ENCODE measurements at regions not wholly inside any gene's neighbourhood (a gene's known extent, or its start where the extent isn't known, plus 50 kb on each side); places are given as distances from the start of the nearest gene placed in this dataset.
"Not testable (repeated sequence)": the region's sequence is repeated elsewhere in the genome, so short reads cannot be mapped to it uniquely, and the experiment has no call there.

DNA sequence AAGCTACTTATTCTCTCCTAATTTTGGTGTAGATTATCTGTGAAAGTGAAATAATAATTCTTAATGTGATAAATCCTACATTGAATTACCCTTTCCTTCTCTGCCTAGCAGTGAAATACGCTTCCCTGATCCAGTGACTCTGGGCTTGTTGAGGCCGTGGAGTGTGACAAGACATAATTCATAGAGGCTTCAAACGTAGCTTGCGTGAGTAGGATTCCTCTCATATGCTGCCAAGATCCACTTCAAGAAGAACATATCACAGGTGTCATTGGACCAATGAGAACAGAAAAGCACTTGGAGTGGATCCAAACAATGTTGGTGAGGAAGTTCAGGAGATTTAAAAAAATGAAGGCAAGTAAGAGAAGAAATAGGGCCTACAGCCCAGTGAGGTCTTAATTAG lies 221.3 kb upstream of the TMEFF2 start:
- Histone ChIP-seq H3K27me3 (ENCODE audit: insufficient read depth, low read length) (no peaks in the 10 kb centered on the region), H3K79me1 (ENCODE audit: low read length) (no peaks in the 10 kb centered on the region), H3K4me1 (ENCODE audit: control insufficient read depth in 1 of 2, insufficient read depth in 2 of 2, low read length in 2 of 2) (no peaks in the 10 kb centered on the region), H3K79me2 (ENCODE audit: control insufficient read depth, insufficient read depth, low read length, poor library complexity) (no peaks in the 10 kb centered on the region), H3K36me3 (ENCODE audit: control insufficient read depth in 1 of 2, insufficient read depth in 2 of 2, low read length in 2 of 2) (no peaks in the 10 kb centered on the region), H3K14ac (ENCODE audit: low read length) (no peak overlapping the region), H3K9me3 (ENCODE audit: insufficient read depth, low read depth, low read length) (peaks cover 3% of the 10 kb centered on the region), H3K18ac (ENCODE audit: low read length) (no peak overlapping the region), H3K4me2 (ENCODE audit: low read length) (no peak overlapping the region), H4K8ac (ENCODE audit: low read depth, low read length) (no peak overlapping the region), H3K9ac (ENCODE audit: low read length) (no peak overlapping the region), H3K4ac (ENCODE audit: low read depth, low read length) (no peak overlapping the region), H4K12ac (ENCODE audit: low read depth, low read length) (no peak overlapping the region), H2AK5ac (ENCODE audit: low read length) (no peak overlapping the region), H2BK12ac (ENCODE audit: low read length) (no peak overlapping the region), H3K23ac (ENCODE audit: low read length) (no peak overlapping the region), H2BK120ac (ENCODE audit: insufficient read depth, low read length, poor library complexity) (no peak overlapping the region), H2BK5ac (ENCODE audit: low read depth, low read length, poor library complexity) (no peak overlapping the region), H3K27ac (ENCODE audit: low read depth, low read length) (no peak overlapping the region), H3K4me3 (ENCODE audit: low read depth, low read length) (no peak overlapping the region), H4K91ac (ENCODE audit: low read depth, low read length) (no peak overlapping the region), H2AFZ (ENCODE audit: insufficient read depth, low read length, poor library complexity) (no peak overlapping the region)
- no CpG with 5 or more reads among the region's 4 CpGs for WGBS (ENCODE audit: extremely low coverage, insufficient coverage, insufficient read length)
- DNase-seq = no peak

DNA sequence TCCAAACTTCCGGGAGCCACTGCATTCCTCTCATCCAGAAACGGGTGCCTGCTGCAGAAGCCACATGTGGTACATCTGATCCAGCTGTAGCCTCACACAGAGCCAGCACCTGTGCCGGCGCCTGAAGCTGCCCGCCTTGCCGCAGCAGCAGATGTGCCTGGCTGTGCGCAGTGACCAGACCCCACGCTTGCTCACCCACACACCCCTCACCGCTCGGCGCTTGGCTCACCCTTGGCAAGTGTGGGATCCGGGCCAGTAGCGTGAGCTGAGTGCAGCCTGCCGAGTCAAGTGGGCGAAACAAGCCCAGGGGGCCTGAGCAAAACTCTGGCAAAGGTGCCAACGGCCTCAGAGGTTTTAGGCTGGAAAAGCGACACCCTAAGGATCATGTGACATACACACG lies 220.1 kb upstream of the TMEFF2 start:
- no peak overlapping the region for H3K4me3 ChIP-seq (ENCODE audit: low read depth, low read length)
- H3K27me3 ChIP-seq (ENCODE audit: insufficient read depth, low read length) = no peaks in the 10 kb centered on the region
- no peak overlapping the region for H3K18ac ChIP-seq (ENCODE audit: low read length)
- H2AK5ac ChIP-seq (ENCODE audit: low read length) = no peak overlapping the region
- H2BK12ac ChIP-seq (ENCODE audit: low read length) = no peak overlapping the region
- no peak overlapping the region for H2BK120ac ChIP-seq (ENCODE audit: insufficient read depth, low read length, poor library complexity)
- no peak overlapping the region for H3K4ac ChIP-seq (ENCODE audit: low read depth, low read length)
- no peaks in the 10 kb centered on the region for H3K4me1 ChIP-seq (ENCODE audit: control insufficient read depth in 1 of 2, insufficient read depth in 2 of 2, low read length in 2 of 2)
- DNase-seq = no peak
- no peak overlapping the region for H4K91ac ChIP-seq (ENCODE audit: low read depth, low read length)
- no peak overlapping the region for H3K23ac ChIP-seq (ENCODE audit: low read length)
- no peak overlapping the region for H4K12ac ChIP-seq (ENCODE audit: low read depth, low read length)
- no peak overlapping the region for H4K8ac ChIP-seq (ENCODE audit: low read depth, low read length)
- H3K4me2 ChIP-seq (ENCODE audit: low read length) = no peak overlapping the region
- no peak overlapping the region for H3K14ac ChIP-seq (ENCODE audit: low read length)
- H2BK5ac ChIP-seq (ENCODE audit: low read depth, low read length, poor library complexity) = no peak overlapping the region
- peaks cover 3% of the 10 kb centered on the region for H3K9me3 ChIP-seq (ENCODE audit: insufficient read depth, low read depth, low read length)
- H3K79me1 ChIP-seq (ENCODE audit: low read length) = no peaks in the 10 kb centered on the region
- no peaks in the 10 kb centered on the region for H3K36me3 ChIP-seq (ENCODE audit: control insufficient read depth in 1 of 2, insufficient read depth in 2 of 2, low read length in 2 of 2)
- no peak overlapping the region for H3K9ac ChIP-seq (ENCODE audit: low read length)
- H2AFZ ChIP-seq (ENCODE audit: insufficient read depth, low read length, poor library complexity) = no peak overlapping the region
- no peaks in the 10 kb centered on the region for H3K79me2 ChIP-seq (ENCODE audit: control insufficient read depth, insufficient read depth, low read length, poor library complexity)
- no CpG with 5 or more reads among the region's 18 CpGs for WGBS (ENCODE audit: extremely low coverage, insufficient coverage, insufficient read length)
- no peak overlapping the region for H3K27ac ChIP-seq (ENCODE audit: low read depth, low read length)

DNA sequence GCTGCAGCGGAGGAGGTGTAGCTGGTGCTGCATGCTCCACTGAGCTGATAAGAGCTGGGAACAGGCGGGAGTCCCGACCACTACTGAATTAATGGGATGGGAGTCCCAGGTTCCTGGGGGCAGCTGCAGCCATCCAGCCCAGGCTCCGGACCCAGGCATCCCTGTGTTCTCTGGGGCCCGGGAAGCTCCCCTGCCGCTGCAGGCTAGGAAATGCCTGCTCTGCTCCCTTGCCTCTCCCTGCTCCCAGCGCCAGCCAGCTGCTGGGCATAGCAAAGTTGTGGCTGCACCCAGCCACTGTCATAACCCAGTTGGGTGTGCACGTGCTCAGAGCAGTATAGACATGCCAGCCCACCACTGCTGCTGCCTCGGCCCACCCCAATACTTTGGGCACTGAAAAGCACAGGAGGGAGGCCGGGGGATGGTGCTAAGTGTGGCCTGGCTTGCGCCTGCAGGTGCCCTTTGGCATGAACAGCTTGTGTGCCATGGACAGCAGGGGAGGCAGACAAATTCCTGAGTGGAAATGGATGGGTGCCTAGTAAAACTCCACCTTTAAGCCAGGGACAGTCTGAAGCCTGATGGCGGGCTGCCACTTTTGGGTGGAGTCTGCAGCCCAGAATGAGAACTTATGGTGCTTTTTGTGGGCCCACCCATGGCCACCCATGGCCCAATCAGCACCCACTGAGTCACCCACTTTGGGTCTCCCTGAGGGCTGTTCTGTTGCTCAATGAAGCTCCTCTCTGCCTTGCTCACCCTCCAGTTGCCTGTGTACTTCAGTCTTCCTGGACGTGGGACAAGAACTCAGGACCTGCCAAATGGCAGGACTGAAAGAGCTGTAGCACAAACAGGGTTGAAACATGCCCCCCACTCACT lies 219.3 kb upstream of the TMEFF2 start:
- Histone ChIP-seq H2AFZ (ENCODE audit: insufficient read depth, low read length, poor library complexity) (no peak overlapping the region), H3K14ac (ENCODE audit: low read length) (no peak overlapping the region), H3K4me3 (ENCODE audit: low read depth, low read length) (no peak overlapping the region), H3K36me3 (ENCODE audit: control insufficient read depth in 1 of 2, insufficient read depth in 2 of 2, low read length in 2 of 2) (no peaks in the 10 kb centered on the region), H2AK5ac (ENCODE audit: low read length) (no peak overlapping the region), H3K4me1 (ENCODE audit: control insufficient read depth in 1 of 2, insufficient read depth in 2 of 2, low read length in 2 of 2) (no peaks in the 10 kb centered on the region), H3K4ac (ENCODE audit: low read depth, low read length) (no peak overlapping the region), H3K27ac (ENCODE audit: low read depth, low read length) (no peak overlapping the region), H2BK5ac (ENCODE audit: low read depth, low read length, poor library complexity) (no peak overlapping the region), H2BK120ac (ENCODE audit: insufficient read depth, low read length, poor library complexity) (no peak overlapping the region), H3K79me2 (ENCODE audit: control insufficient read depth, insufficient read depth, low read length, poor library complexity) (no peaks in the 10 kb centered on the region), H3K18ac (ENCODE audit: low read length) (no peak overlapping the region), H3K27me3 (ENCODE audit: insufficient read depth, low read length) (no peaks in the 10 kb centered on the region), H3K4me2 (ENCODE audit: low read length) (no peak overlapping the region), H3K9me3 (ENCODE audit: insufficient read depth, low read depth, low read length) (peaks cover 3% of the 10 kb centered on the region), H4K8ac (ENCODE audit: low read depth, low read length) (no peak overlapping the region), H3K9ac (ENCODE audit: low read length) (no peak overlapping the region), H3K23ac (ENCODE audit: low read length) (no peak overlapping the region), H4K12ac (ENCODE audit: low read depth, low read length) (no peak overlapping the region), H3K79me1 (ENCODE audit: low read length) (no peaks in the 10 kb centered on the region), H2BK12ac (ENCODE audit: low read length) (no peak overlapping the region), H4K91ac (ENCODE audit: low read depth, low read length) (no peak overlapping the region)
- WGBS (ENCODE audit: extremely low coverage, insufficient coverage, insufficient read length) = no CpG with 5 or more reads among the region's 13 CpGs
- DNase-seq = no peak

DNA sequence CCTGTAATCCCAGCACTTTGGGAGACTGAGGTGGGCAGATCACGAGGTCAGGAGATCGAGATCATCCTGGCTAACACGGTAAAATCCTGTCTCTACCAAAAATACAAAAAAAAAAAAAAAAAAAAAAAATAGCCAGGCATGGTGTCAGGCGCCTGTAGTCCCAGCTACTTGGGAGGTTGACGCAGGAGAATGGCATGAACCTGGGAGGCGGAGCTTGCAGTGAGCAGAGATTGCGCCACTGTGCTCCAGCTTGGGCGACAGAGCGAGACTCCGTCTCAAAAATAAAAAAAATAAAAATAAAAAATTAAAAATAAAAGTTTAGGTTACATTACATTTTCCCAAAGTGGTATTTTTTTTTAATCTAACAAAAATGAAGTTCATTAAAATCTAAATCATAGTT lies 218.1 kb upstream of the TMEFF2 start:
- H3K9ac ChIP-seq (ENCODE audit: low read length); H3K4me3 ChIP-seq (ENCODE audit: low read depth, low read length); H3K36me3 ChIP-seq (ENCODE audit: control insufficient read depth in 1 of 2, insufficient read depth in 2 of 2, low read length in 2 of 2); H2BK120ac ChIP-seq (ENCODE audit: insufficient read depth, low read length, poor library complexity); H2BK12ac ChIP-seq (ENCODE audit: low read length); H4K12ac ChIP-seq (ENCODE audit: low read depth, low read length); H4K91ac ChIP-seq (ENCODE audit: low read depth, low read length); H3K14ac ChIP-seq (ENCODE audit: low read length); H3K4me2 ChIP-seq (ENCODE audit: low read length); H2AK5ac ChIP-seq (ENCODE audit: low read length); H2BK5ac ChIP-seq (ENCODE audit: low read depth, low read length, poor library complexity); H3K27ac ChIP-seq (ENCODE audit: low read depth, low read length); H3K4ac ChIP-seq (ENCODE audit: low read depth, low read length); H3K27me3 ChIP-seq (ENCODE audit: insufficient read depth, low read length); H3K79me2 ChIP-seq (ENCODE audit: control insufficient read depth, insufficient read depth, low read length, poor library complexity); H2AFZ ChIP-seq (ENCODE audit: insufficient read depth, low read length, poor library complexity); H3K23ac ChIP-seq (ENCODE audit: low read length); H3K4me1 ChIP-seq (ENCODE audit: control insufficient read depth in 1 of 2, insufficient read depth in 2 of 2, low read length in 2 of 2); H3K79me1 ChIP-seq (ENCODE audit: low read length); H3K9me3 ChIP-seq (ENCODE audit: insufficient read depth, low read depth, low read length); H3K18ac ChIP-seq (ENCODE audit: low read length); H4K8ac ChIP-seq (ENCODE audit: low read depth, low read length): not testable (repeated sequence)
- peak; percentile 42 to 62 for DNase-seq
- WGBS (ENCODE audit: extremely low coverage, insufficient coverage, insufficient read length) = no CpG with 5 or more reads among the region's 10 CpGs

Data from trophoblast cell (in vitro differentiated cells and primary cell).